OCI-LY7 (cell line): ENCODE measurements at regions not wholly inside any gene's neighbourhood (a gene's known extent, or its start where the extent isn't known, plus 50 kb on each side); places are given as distances from the start of the nearest gene placed in this dataset.

Source experiments
- BruUV-seq: library from RNA; stranded (reverse); fragments of 400-500 nt; replicated peaks from 2 replicates; lab custom pipeline; 2021; lab: Mats Ljungman, UMichigan
- CTCF ChIA-PET: fragments of 300-600 bp; sonication (Branson Sonifier 250); formaldehyde crosslinking; loops from one replicate; lab custom pipeline; 2022; ENCODE audit warnings: antibody characterized with exemption; ENCODE audit not compliant: unreplicated experiment; lab: Charles Lee
- POLR2A ChIA-PET: fragments of 300-600 bp; sonication (Branson Sonifier 250); formaldehyde crosslinking; loops from one replicate; lab custom pipeline; 2022; ENCODE audit warnings: antibody characterized with exemption; lab: Charles Lee
- DNase-seq: peaks from one replicate; pipeline ENCODE4 v3.0.0-alpha.2; 2015; ENCODE audit warnings: low spot score
- H2AFZ ChIP-seq: fragments of 200-600 bp; sonication (generic), shearing (Covaris generic); 2 replicates; pipeline ENCODE4 v1.6.1; 2014; ENCODE audit warnings: mild to moderate bottlenecking, antibody characterized with exemption, low read length, moderate library complexity
- H3K27ac ChIP-seq: fragments of 200-600 bp; sonication (generic); 2 replicates; pipeline ENCODE4 v1.5.1; 2014; ENCODE audit warnings: mixed run types, low read depth, mild to moderate bottlenecking, moderate library complexity, low read length, inconsistent platforms; ENCODE audit not compliant: poor library complexity, severe bottlenecking
- H3K36me3 ChIP-seq: fragments of 200-600 bp; sonication (generic); 2 replicates; pipeline ENCODE4 v1.6.1; 2014; ENCODE audit warnings: mild to moderate bottlenecking, antibody characterized with exemption, low read length, moderate library complexity, mixed read lengths; ENCODE audit not compliant: insufficient read depth
- H3K4me1 ChIP-seq: fragments of 200-600 bp; sonication (generic); 2 replicates; pipeline ENCODE4 v1.5.1; 2014; ENCODE audit warnings: mild to moderate bottlenecking, low read length; ENCODE audit not compliant: insufficient read depth, poor library complexity, severe bottlenecking
- H3K4me2 ChIP-seq: fragments of 200-600 bp; sonication (generic); 2 replicates; pipeline ENCODE4 v1.6.1; 2014; ENCODE audit warnings: mild to moderate bottlenecking, low read length
- H3K4me3 ChIP-seq: fragments of 200-600 bp; sonication (generic); 2 replicates; pipeline ENCODE4 v1.5.1; 2014; ENCODE audit warnings: mild to moderate bottlenecking, low read depth, low read length; ENCODE audit not compliant: poor library complexity, severe bottlenecking
- H3K79me2 ChIP-seq: fragments of 200-600 bp; sonication (generic); 2 replicates; pipeline ENCODE4 v1.6.1; 2016; ENCODE audit warnings: low read depth, mild to moderate bottlenecking, low read length, moderate library complexity, mixed read lengths; ENCODE audit not compliant: insufficient read depth
- H3K9me2 ChIP-seq: fragments of 200-600 bp; sonication (generic); 2 replicates; pipeline ENCODE4 v1.6.1; 2016; ENCODE audit warnings: mild to moderate bottlenecking, low read length, mixed read lengths; ENCODE audit not compliant: insufficient read depth
- H3K9me3 ChIP-seq: fragments of 200-600 bp; sonication (generic); 2 replicates; pipeline ENCODE4 v1.6.1; 2014; ENCODE audit warnings: mild to moderate bottlenecking, mixed run types, low read length, mixed read lengths
- H4K20me1 ChIP-seq: fragments of 200-600 bp; sonication (generic); 2 replicates; pipeline ENCODE4 v1.6.1; 2014; ENCODE audit warnings: mild to moderate bottlenecking, antibody characterized with exemption, low read length, moderate library complexity, mixed read lengths; ENCODE audit not compliant: insufficient read depth
- EZH2phosphoT487 ChIP-seq: fragments of 200-600 bp; sonication (generic); IDR thresholded peaks from 2 replicates; pipeline ENCODE4 v1.6.1; 2018; ENCODE audit warnings: low read depth, borderline replicate concordance, mild to moderate bottlenecking, mixed run types, antibody characterized with exemption, low read length, moderate library complexity, mixed read lengths
- intact Hi-C: fragments of 100-400 bp; cut with micrococcal nuclease; formaldehyde crosslinking; loops from one replicate; pipeline ENCODE4 v1.10.0; 2022; ENCODE audit not compliant: unreplicated experiment
- TF ChIP-seq, protein P1 (sequence below): fragments of 200-600 bp; sonication (generic); conservative IDR thresholded peaks from 2 replicates; pipeline ENCODE4 v1.5.1; 2014; ENCODE audit warnings: mild to moderate bottlenecking, antibody characterized with exemption, low read length, moderate library complexity, mixed read lengths

- no peaks in the 10 kb centered on the region for H3K36me3 ChIP-seq
- no peaks in the 10 kb centered on the region for H4K20me1 ChIP-seq
- no TSS peak for BruUV-seq
- H3K9me2 ChIP-seq = no peaks in the 10 kb centered on the region
- CTCF ChIA-PET = no interaction called here
- H3K4me3 ChIP-seq = no peak overlapping the region
- no peaks in the 10 kb centered on the region for H3K9me3 ChIP-seq
- H3K4me1 ChIP-seq = no peaks in the 10 kb centered on the region
- no peak overlapping the region for H2AFZ ChIP-seq
- H3K27ac ChIP-seq = no peak overlapping the region
- no peak for TF ChIP-seq EZH2phosphoT487
- TF ChIP-seq, protein P1, sequence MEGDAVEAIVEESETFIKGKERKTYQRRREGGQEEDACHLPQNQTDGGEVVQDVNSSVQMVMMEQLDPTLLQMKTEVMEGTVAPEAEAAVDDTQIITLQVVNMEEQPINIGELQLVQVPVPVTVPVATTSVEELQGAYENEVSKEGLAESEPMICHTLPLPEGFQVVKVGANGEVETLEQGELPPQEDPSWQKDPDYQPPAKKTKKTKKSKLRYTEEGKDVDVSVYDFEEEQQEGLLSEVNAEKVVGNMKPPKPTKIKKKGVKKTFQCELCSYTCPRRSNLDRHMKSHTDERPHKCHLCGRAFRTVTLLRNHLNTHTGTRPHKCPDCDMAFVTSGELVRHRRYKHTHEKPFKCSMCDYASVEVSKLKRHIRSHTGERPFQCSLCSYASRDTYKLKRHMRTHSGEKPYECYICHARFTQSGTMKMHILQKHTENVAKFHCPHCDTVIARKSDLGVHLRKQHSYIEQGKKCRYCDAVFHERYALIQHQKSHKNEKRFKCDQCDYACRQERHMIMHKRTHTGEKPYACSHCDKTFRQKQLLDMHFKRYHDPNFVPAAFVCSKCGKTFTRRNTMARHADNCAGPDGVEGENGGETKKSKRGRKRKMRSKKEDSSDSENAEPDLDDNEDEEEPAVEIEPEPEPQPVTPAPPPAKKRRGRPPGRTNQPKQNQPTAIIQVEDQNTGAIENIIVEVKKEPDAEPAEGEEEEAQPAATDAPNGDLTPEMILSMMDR = no peak
- H3K79me2 ChIP-seq = no peaks in the 10 kb centered on the region
- intact Hi-C loops = no loop called here
- POLR2A ChIA-PET = no interaction called here
- no peak overlapping the region for H3K4me2 ChIP-seq
- no peak for DNase-seq
Observed at GRCh38 chr18:30103881-30104280, 938.7 kb downstream of the DSC3 start.

GRCh38 chr18:30096796-30097195 lies 945.7 kb downstream of the DSC3 start:
- Histone ChIP-seq H3K27ac (no peak overlapping the region), H3K9me3 (no peaks in the 10 kb centered on the region), H3K36me3 (no peaks in the 10 kb centered on the region), H3K4me2 (no peak overlapping the region), H3K4me1 (no peaks in the 10 kb centered on the region), H3K79me2 (no peaks in the 10 kb centered on the region), H3K9me2 (no peaks in the 10 kb centered on the region), H2AFZ (no peak overlapping the region), H4K20me1 (no peaks in the 10 kb centered on the region), H3K4me3 (no peak overlapping the region)
- POLR2A ChIA-PET = interaction anchor here (0.6 kb wide), 1 partner anchor 19 kb away, joined by 3 read pairs; no protein-coding TSS in a partner anchor
- intact Hi-C loops = no loop called here
- DNase-seq = no peak
- CTCF ChIA-PET = no interaction called here
- no TSS peak for BruUV-seq
- TF ChIP-seq EZH2phosphoT487 = no peak
- TF ChIP-seq, protein P1 = no peak

DNA sequence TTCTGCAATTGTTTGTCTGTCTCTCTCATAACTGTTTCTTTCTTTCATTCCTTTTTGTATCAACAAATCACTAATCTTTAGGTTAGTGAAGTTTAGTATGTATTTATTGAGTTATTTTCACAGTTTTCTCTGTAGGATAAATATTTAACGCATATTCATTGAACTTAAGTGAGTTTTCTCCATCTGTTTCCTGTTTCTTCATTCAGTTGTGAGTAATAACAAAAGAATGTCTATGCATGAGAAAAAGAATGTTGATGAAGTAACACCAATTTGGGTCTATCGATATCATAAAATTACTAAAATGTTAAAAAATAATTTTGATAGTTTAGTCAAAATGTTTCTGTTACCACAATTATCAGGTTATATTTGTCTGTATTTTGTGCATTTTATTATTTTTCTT lies 948.0 kb downstream of the DSC3 start:
- H3K36me3 ChIP-seq = no peaks in the 10 kb centered on the region
- intact Hi-C loops = no loop called here
- ChIA-PET POLR2A (no interaction called here), CTCF (no interaction called here)
- no peaks in the 10 kb centered on the region for H3K9me3 ChIP-seq
- no TSS peak for BruUV-seq
- no peak for DNase-seq
- H3K9me2 ChIP-seq = no peaks in the 10 kb centered on the region
- no peak overlapping the region for H3K27ac ChIP-seq
- no peak overlapping the region for H3K4me3 ChIP-seq
- H2AFZ ChIP-seq = no peak overlapping the region
- H3K4me2 ChIP-seq = no peak overlapping the region
- no peaks in the 10 kb centered on the region for H3K79me2 ChIP-seq
- H4K20me1 ChIP-seq = no peaks in the 10 kb centered on the region
- H3K4me1 ChIP-seq = no peaks in the 10 kb centered on the region
- TF ChIP-seq EZH2phosphoT487 = no peak
- TF ChIP-seq, protein P1 = no peak
